HG02885 (cell line): ENCODE measurements at regions not wholly inside any gene's neighbourhood (a gene's known extent, or its start where the extent isn't known, plus 50 kb on each side); places are given as distances from the start of the nearest gene placed in this dataset.

Experiments
- ATAC-seq: cut with Tn5 transposase; IDR thresholded peaks from one replicate; pipeline ENCODE4 v1.9.1; 2021; ENCODE audit warnings: mild to moderate bottlenecking; ENCODE audit not compliant: unreplicated experiment, poor library complexity

DNA sequence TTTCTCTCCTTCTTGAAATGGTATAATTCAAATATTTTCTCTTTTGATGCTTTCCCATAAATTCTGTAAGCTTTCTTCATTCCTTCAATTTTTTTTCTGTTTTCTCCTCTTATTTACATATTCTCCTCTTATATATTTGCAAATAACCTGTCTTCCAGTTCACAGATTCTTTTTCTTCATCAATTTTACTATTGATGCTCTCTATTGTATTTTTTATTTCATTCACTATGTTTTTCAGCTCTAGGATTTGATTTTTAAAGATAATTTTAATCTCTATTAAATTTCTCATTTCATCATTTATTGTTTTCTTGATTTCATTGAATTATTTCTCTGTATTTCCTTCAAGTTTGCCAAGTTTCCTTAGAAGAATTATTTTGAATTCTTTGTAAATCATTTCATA is 54.0 kb upstream of the PRPS1L1 start:
- no peak for ATAC-seq

DNA sequence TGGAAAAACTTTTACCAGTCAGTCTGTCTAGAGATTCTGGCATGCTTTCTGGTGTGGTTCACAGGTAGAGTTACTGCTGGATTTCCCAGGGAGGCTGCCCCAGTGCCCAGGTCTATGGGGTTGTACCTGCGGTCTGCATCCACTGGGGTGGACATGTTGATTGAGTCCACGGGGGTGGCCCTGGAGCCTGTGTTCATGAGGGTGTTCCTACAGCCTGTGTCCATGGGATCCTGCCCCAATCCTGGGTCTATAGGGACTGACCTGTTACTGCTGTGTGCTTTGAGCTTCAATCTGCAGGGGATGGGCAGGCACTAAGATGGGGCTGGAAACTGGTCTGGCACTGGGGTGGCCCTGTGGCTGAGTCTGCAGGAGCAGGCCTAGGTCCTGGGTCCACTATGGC is 54.5 kb upstream of the PRPS1L1 start:
- no peak for ATAC-seq

DNA sequence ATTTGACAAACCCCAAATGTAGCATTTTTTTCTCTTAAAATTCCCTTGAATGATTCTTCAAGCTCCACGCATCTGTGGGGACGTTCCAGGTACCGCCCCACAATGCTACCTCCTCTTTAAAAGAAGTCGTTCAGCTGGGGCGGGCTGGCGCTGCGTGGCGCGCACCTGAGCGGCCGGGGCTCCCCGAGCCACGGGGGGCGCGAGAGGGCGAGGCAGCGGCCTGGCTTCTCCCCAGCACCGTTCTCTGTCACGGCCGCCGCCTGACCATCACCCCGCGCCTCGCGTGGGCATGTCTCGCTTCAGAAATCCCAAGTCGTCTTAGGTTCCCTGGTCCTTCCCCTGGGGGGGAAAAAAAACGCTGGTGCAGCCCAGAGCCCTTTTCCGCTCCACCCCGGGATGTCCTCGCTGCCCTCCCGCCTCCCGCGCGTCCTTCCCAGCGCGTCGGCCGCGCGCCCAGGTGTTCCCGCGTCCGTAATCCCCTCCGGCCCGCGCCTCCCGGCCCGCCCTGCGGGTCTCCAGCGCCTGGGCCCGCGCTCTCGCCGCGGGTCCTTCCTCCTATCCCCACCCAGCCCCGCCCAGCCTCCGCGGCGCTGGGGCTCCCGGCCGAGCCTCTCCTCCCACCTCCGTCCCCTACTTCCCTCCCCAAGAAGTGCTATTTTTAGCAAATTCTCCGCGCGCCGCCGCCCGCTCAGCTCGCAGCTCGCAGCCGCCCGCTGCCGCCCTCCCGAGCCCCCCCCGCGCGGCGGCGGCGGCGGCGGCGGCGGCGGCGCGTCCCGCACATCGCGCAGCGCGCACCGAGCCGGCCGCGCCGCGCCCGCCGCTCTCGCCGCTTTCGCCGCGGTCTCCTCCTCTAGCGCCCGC is 58.7 kb upstream of the PRPS1L1 start:
- peak; percentile 48 for ATAC-seq

DNA sequence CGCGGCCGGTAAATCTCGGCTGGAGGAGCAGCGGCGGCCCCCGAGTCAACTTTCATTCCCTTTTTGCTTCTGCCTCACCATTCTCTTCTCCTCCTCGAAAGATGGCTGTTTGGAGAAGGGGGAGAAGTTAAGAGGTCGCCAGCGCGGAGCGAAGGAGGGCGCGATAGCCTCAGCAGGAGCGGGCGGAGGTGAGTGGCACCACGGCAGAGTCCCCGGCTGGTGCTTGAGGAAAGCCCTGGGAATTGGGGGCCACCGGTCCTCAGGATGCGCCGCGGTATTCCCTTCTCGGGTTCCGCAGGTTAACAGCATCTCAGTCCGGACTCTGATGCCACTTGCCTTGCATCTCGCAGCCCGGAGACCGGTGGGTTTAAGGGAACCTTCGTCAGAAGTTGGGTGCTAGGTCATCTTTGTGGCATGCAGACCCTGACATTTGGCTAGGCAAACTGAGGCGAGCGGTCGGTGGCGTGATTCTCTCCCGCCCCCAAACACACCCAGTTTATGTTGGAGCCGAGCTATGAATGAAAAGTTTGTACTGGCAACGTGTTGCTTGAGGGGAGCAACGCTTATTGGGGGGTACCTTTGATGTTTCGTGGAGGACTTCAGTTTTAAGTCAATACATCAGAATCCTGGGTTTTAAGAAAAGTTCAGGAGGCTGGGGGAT is 59.5 kb upstream of the PRPS1L1 start:
- ATAC-seq: peak; percentile 18

DNA sequence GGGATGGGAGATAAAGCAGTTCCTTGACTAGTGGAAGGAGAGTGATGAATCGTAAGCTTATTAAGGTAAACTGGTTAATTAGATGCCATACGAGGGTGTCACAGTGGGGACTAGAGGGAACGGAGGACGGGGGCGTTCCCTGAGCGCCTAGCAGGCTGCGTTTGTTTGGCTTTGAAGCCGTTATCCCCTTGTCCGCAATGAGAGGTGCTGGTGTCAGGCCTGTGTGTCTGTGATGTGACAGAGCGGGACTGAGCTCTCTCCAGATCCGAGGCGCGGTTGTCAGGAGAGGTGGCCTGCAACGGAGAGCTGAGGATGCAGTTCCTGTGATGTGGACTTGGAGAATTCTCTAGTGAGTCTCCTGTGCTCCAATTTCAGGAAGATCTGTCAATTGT is 60.0 kb upstream of the PRPS1L1 start:
- ATAC-seq: no peak

DNA sequence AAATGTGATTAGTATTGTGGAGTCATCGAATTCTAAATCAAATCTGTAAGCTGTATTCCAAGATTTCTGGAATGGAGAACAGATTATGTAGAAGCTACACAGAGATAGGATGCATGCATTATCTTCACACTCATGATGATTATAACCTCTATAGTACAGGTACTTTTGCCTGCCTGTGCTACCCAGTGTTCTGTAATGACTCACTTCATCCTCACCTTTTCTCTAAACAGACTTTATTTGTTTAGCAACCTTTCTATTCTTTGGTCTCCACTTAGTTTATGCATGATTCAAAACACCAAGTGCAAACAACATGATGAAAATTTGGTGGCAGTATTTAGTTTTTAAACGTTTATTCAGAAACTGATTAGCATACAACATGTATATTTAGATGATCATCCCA is 68.4 kb upstream of the PRPS1L1 start:
- ATAC-seq: no peak

DNA sequence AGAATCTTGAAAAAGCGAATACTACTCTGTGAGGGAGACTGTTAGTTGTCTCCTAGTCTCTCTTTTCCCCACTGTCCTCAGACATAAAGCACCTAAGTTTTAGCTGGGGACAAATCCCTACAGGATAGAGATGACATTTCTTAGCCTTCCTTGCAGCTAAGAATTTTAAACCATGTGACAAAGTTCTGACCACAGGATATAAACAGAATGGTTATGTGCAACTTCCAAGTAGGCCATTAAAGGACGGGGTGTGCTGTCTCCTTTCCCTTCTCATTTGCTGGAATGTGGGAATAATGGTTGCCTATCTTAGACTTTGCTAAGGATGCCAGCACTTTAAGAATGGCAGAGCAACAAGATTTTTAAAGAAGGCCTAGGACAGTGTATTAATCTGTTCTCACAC is 74.9 kb upstream of the PRPS1L1 start:
- ATAC-seq: no peak

DNA sequence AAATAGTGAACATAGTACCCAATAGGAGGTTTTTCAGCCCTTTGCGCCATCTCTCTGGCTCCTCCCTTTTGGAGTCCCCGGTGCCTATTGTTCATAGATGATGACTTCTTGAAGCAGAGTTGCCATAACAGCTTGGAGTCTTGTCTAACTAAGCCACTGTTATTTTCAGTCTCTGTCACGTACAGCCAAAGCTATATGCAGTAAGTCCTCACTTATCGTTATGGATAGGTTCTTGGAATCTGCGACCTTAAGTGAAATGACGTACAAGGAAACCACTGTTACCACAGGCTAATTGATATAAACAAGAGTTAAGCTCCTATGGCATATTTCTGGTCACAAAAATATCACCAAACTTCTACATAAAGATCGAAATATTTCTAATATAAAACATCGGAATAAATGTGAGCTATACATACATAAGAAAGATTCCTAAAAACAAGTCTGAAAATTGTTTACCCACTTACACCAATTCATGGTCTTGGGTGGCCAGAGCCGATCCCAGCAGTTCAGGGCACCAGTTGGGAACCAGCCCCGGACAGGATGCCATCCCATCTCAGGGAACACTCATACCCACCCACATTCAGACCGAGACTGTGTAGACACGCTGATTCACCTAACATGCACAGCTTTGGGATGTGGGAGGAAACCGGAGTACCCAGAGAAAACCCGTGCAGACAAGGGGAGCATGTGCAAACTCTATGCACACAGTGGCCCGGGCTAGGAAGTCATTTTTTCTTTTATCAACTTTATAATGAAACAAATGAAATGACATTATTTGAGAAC is 76.0 kb upstream of the PRPS1L1 start:
- ATAC-seq: no peak

DNA sequence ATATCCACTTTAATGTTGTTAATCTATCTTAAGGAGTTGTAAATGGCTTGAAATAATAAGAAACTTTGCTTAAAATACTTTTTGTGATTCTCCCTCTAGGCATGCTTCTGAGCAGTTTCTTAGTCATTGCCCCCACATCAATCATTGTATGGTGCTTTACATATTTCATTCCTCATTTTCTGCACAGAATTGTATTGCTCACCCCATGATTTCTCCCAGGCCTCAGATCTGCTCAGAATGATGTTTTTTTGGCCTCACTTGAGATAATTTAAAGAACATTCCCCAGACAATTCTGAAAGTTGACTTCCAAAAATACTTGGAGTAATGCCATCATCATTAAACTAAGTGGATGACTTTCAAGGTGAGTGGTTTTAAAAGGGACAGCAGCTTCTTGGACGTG is 82.1 kb upstream of the PRPS1L1 start:
- ATAC-seq: no peak

DNA sequence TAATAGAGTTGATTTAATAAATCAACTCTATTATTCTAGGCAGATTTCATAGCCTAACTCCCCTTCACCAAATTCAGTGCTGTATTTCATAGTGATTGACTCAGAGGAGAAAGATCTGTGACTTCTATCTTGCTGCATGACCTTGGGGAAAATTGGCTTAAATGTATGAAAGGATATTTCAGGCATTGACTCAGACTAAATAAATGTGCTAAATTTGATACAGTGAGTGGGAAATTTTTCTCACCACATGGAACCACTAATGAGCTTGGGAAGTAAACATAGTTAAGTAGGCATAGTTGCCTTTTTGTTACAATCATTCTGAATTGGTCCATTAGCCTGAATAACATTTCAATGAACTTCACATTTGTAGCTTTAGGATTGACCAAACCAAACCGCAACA is 89.0 kb upstream of the PRPS1L1 start:
- ATAC-seq: no peak

DNA sequence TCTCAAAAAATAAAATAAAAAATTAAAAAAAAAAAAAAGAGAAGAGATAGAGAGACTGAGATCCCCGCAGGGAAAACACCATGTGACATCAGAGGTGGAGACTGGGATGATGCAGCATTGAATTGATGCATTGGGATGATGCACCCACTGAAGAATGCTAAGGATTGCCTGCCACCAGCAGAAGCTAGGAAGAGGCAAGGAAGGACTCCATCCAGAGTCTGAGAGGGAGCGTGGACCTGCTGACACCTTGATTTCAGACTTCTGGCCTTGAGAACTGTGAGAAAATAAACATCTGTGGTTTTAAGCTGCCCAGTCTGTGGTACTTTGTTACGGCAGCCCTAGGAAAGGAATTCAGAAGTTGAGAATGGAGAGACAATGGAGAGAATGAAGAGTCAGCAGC is 89.8 kb upstream of the PRPS1L1 start:
- ATAC-seq: no peak

DNA sequence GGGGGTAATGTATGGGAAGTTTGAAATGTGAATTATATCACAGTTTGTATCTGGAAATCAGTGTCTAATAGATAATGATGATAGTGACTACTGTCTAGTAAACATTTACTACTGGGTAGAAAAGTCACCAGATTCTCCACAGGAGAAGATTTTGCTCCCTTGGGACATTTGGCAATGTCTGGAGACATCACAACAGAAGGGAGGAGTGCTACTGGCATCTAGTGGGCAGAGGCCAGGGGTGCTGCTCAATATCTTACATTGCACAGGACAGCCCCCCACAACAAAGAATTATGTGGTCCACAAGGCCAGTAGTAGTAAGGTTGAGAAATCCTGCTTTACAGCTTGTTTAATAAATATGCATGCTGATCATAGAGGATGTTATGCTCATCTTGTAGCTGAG is 92.3 kb upstream of the PRPS1L1 start:
- no peak for ATAC-seq

DNA sequence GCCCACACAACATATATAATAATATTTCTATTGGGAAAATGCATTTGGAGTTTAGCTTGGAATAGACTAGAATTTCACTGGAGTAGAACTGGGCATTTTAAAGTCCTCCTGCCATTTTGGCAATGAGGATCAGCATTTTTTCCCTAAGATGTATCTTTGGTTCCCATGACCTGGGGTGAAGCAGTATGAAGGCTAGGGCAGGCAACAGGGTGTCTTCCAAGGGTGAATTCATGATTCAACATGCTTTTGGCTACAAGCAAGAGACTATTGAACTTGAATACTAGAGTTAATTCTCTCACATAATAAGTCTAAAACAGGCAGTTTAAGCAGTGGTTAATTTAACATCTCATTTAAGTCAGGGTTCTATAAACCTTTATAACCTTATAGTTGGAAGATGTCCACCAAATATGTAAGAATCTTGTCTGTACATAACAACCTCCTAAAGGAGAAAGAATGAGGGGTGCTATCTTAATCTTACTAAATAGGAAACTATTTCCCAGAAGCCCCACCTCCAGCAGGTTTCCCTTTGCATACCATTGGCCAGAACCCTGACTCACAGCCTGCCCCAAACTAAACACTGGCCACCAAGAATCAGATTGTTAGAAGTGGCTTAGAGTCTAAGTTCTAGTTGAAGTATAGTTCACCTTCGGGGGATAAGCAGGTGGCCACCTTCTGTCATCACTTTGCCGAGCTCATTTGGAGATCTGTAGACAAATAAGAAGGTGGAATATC is 96.0 kb upstream of the PRPS1L1 start:
- ATAC-seq: no peak

DNA sequence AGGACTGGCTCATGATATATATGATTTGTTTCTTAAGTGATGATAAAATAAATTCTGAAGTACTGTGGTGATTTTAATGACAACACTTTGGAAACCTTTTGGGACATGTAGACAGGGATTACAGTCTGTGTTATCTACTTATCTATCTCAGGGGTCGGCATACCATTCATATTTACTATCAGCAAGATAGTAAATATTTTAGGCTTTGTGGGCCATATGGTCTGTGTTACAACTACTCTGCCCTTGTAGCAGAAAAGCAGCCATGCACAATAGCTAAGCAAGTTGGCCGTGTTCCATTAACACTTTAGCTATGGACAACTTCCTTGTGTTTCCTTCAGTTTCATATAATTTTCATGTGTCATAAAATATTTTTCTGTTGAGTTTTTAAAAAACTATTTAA is 97.8 kb upstream of the PRPS1L1 start:
- no peak for ATAC-seq

DNA sequence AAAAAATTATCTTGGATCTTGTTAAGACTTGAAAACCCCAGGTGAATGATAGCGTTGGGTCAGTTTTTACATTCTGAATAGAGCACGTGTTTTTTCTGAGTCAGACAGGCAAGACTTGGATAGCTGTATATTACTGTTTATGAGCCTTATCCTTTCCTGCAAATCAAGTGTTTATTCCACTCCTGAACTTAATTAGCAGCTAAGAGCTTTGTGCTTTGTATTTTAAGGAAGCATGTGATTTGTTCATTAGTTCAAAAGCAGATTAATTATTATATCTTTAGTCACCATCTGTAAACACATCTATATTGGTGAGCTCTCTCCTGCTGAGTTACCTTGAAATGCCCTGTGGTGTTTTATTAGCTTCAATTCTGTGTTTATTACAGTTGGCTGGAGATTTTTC is 98.6 kb upstream of the PRPS1L1 start:
- ATAC-seq: no peak

DNA sequence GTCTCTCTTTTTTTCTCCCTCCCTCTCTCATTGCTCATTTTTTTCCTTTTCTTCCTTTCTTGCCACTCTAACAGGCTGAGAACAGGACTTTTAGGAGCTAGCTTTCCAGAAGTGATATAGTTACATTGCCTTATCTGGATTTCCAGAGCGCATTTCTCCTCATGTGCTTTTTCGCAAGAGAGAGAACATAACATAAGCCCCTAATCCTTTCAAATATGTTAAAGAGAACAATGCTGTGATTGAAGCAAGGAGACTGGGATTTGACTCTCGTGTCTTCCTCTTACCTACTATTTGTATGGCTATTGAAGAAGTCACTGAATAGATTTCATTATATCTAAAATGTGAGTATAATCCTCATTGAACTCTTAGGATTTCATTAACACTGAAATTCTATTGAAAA is 101.2 kb upstream of the PRPS1L1 start:
- no peak for ATAC-seq

DNA sequence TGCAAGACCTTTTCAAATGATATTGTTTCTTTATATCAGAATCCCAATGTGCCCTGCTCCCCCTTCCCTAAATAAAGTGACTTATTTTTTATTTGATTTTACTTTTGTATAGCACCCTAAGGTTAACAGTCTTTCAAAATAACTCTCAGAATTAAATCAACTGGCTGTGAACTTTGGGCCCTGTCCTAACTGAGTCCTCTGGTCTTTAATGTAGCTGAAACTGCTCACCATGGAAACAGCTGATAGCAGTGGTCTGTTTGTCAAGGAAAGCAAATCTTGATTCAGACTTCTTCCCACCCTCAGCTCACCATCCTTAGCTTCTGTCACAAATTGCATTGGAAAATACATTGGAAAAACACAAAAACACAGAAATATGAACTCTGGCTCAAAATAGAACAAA is 105.2 kb upstream of the PRPS1L1 start:
- ATAC-seq: no peak

DNA sequence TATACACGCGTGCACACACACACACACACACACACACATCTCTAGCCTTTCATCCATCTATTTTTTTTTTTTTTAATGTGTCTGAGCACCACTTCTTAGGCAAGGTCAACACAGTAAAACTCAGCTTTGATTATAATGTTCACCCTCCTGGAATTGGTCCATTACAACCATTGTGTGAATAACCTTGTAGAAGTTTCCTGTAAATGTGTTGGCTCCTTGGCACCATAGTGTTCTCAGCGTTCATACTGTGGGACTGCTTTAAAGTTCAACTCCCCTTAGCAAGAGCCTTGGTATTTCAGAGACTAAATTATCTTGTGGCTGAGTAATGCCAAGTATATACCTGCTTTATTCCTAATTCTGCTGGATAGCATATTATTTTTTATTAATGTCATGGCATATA is 106.3 kb upstream of the PRPS1L1 start:
- ATAC-seq: no peak

DNA sequence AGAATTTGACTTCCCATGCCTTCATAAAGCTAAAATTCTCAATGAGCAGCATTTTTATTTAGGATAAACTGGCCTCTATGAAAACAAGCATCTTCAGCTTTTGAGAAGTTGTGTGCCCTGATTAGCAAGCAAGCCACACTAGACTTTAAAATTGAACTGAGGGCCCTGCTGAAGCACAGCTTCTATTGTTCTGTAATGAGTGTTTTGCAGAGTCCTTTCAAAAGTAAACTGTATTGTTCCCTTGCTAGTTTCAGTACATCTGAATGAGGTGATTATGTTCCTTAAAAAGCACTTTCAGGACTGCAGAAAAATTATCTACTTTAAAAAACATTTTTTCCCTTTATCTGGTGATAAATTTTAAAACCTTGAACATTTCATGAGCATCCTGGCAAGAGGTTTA is 113.3 kb upstream of the PRPS1L1 start:
- no peak for ATAC-seq

DNA sequence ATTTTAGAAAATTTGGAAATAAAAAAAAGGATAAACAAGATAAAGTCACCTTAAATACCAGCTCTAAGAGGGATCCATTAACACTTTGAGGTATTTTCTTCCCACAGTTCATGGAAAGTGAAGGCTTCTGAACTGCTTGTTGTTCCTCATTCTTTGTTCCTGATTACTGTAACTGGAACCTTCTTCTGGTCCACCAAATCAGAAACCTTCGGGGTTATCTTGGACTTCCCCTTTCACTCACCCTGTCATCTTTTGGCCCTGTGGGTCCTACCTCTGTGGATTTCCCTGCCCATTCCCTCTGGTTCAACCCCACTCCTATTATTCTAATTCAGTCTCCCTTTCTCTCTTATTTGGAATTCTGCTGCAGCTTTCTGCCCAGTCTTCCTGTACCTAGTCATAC is 116.5 kb upstream of the PRPS1L1 start:
- ATAC-seq: peak; percentile 66

DNA sequence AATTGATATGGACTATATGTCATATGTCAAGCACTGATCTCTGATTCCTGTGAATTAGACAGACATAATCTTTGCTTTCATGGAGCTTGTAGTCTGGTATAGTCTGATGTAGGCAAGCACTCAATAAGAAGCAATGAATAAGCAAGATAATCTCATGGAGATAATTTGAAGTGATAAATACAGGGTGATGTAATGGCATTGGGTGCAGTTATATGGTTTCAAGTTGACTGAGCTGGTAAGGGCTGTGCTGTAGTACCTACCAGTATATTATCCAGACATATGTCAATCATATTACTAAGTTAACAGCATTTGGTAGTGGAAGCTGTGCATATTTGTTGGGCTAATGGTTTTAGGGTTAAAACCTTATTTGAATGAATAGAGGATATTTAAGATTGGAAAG is 117.5 kb upstream of the PRPS1L1 start:
- ATAC-seq: peak; percentile 44
